COR-L47 (cell line): ENCODE measurements at regions not wholly inside any gene's neighbourhood (a gene's known extent, or its start where the extent isn't known, plus 50 kb on each side); places are given as distances from the start of the nearest gene placed in this dataset.

Experiments used
- DNase-seq: peaks from one replicate; lab custom pipeline; 2025; lab: John Stamatoyannopoulos, UW

GRCh38 chr5:172588380-172588779 is 52.7 kb upstream of the NEURL1B start:
- DNase-seq = no peak

GRCh38 chr5:172587061-172587405 is 54.0 kb upstream of the NEURL1B start:
- no peak for DNase-seq

GRCh38 chr5:172586125-172587060 is 54.7 kb upstream of the NEURL1B start:
- no peak for DNase-seq

GRCh38 chr5:172585114-172585513 is 55.9 kb upstream of the NEURL1B start:
- DNase-seq = no peak

GRCh38 chr5:172584638-172585037 is 56.4 kb upstream of the NEURL1B start:
- no peak for DNase-seq

- DNase-seq = no peak
These were observed 57.0 kb upstream of the NEURL1B start for GRCh38 chr5:172583931-172584511.

GRCh38 chr5:172582940-172583339 is 58.1 kb upstream of the NEURL1B start:
- no peak for DNase-seq

- no peak for DNase-seq
These were observed 59.7 kb upstream of the NEURL1B start for GRCh38 chr5:172581315-172581714.

GRCh38 chr5:172579403-172579990 is 61.6 kb upstream of the NEURL1B start:
- peak; percentile 12 for DNase-seq

GRCh38 chr5:172577267-172577909 is 63.7 kb upstream of the NEURL1B start:
- DNase-seq = no peak

- DNase-seq = no peak
These were observed 65.1 kb upstream of the NEURL1B start for GRCh38 chr5:172575816-172576545.

GRCh38 chr5:172575416-172575815 is 65.6 kb upstream of the NEURL1B start:
- DNase-seq = no peak

GRCh38 chr5:172574871-172575223 is 66.2 kb upstream of the NEURL1B start:
- no peak for DNase-seq

GRCh38 chr5:172573986-172574870 is 66.8 kb upstream of the NEURL1B start:
- DNase-seq = no peak

- no peak for DNase-seq
These were observed 67.8 kb upstream of the NEURL1B start for GRCh38 chr5:172573120-172573882.

- DNase-seq = no peak
These were observed 68.6 kb upstream of the NEURL1B start for GRCh38 chr5:172572440-172572839.

- no peak for DNase-seq
These were observed 69.2 kb upstream of the NEURL1B start for GRCh38 chr5:172571892-172572291.

- no peak for DNase-seq
These were observed 69.7 kb upstream of the NEURL1B start for GRCh38 chr5:172571413-172571812.

- DNase-seq = no peak
These were observed 70.3 kb upstream of the NEURL1B start for GRCh38 chr5:172570594-172571334.
